Renal cortex interstitium (tissue), 11 donors: ENCODE measurements at regions not wholly inside any gene's neighbourhood (a gene's known extent, or its start where the extent isn't known, plus 50 kb on each side); places are given as distances from the start of the nearest gene placed in this dataset.

Experiments
- DNase-seq, 11 donors: peaks; one replicate each; pipeline ENCODE4 v3.0.0-alpha.2; 2013; ENCODE audit warnings: low read depth in 9 of 11, low spot score in 4 of 11; ENCODE audit errors: extremely low read depth in 1 of 11

DNA sequence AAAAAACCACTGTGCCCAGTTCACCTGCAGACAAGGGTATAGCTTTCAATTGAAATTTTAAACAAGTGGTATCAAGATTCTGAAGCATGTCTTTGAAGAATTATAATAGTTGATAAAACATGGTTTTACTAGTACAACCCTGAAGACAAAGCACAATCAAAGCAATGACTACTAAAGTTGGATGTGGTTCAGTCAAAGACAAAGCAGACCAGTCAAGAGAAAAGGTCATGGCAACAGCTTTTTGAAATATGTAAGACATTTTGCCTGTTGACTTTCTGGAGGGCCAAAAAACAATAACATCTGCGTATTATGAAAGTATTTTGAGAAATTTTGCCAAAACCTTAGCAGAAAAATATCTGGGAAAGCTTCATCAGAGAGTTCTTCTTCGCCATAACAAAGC is 1393.6 kb downstream of the SI start:
- DNase-seq, result no peak

- DNase-seq, result no peak
Measured at GRCh38 chr3:163672954-163673353, 1405.3 kb downstream of the SI start.

GRCh38 chr3:163671201-163671600 is 1407.1 kb downstream of the SI start:
- no peak for DNase-seq

- no peak for DNase-seq
Measured at GRCh38 chr3:163664466-163664865, 1413.8 kb downstream of the SI start.

GRCh38 chr3:163657088-163657487 is 1421.2 kb downstream of the SI start:
- no peak for DNase-seq

DNA sequence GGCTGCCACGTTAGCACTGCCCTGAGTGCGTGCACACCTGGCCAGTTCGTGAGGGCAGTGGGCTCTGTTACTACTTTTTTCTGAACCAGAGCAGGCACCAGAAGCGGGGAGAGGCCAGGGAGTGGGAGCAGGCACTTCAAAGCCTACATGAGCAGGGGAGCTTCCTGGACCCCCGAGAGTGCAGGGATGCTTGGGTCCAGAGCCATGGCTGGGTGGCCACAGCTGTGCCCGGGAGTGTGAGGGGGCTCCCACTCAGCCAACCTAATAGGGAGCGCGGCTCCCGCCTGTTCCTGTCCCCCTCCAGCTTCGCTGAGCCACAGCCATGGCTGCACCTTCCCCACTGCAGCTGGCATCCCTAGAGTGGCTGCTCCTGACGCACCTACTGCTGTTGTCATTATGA is 1423.3 kb downstream of the SI start:
- no peak for DNase-seq

GRCh38 chr3:163644172-163644571 is 1434.1 kb downstream of the SI start:
- no peak for DNase-seq

- DNase-seq, result no peak
Measured at GRCh38 chr3:163632722-163633121, 1445.6 kb downstream of the SI start.

DNA sequence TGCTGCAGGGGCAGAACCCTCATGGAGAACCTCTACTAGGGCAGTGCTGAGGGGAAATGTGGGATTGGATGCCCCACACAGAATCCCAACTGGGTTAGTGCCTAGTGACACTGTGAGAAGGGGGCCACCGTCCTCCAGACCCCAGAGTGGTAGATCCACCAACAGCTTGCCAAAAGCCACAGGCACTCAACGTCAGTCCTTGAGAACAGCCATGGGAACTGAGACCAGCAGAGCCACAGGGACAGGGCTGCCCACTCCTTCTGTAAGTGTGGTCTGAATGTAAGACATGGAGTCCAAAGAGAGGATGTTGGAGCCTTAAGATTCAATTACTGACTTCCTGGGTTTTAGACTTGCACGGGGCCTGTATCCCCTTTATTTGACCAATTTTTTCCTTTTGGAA is 1451.5 kb downstream of the SI start:
- no peak for DNase-seq

GRCh38 chr3:163622384-163622783 is 1455.9 kb downstream of the SI start:
- peak in 8 of 11 donors; percentile 1 to 13 (median 5) for DNase-seq

DNA sequence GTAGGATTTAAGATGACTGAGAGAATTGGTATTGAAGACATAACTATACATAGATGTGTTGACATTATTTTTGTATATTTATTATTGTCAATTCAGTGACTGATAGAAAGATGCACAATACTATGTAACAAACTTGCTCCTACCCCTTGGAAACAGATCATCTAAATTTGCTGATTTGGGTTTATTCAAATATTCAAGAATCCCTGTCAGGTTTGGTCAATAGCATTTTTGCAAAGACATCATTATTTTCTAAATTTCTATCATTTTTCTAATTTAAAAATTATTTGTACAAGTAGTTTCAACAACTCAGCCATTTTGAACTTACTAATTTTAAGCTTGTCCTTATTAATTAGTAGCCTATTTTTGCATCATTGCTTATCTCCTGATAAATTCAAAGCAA is 1463.4 kb downstream of the SI start:
- DNase-seq, result no peak

DNA sequence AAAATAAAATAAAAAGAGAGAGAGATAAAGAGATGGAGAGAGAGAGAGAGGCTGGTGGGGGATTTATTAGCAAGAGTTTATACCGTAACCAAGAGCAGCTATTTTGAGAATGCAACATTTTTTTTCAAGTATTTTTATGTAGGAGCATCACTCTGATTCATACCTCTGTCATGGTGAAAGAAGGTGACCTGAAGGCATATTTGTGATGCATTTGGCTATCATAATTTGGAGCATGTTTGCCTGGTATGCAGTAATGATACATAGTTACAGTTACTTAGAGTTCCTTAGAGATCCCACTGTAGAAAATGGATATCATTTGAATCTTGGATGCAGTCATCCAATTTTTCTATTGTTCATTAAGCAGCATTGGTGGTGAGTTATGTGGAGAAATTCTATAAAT is 1472.4 kb downstream of the SI start:
- DNase-seq, result no peak

GRCh38 chr3:163601426-163601825 is 1476.9 kb downstream of the SI start:
- DNase-seq, result no peak

- no peak for DNase-seq
Measured at GRCh38 chr3:163587342-163587741, 1491.0 kb downstream of the SI start.

- DNase-seq, result no peak
Measured at GRCh38 chr3:163582967-163583366, 1495.3 kb downstream of the SI start.

DNA sequence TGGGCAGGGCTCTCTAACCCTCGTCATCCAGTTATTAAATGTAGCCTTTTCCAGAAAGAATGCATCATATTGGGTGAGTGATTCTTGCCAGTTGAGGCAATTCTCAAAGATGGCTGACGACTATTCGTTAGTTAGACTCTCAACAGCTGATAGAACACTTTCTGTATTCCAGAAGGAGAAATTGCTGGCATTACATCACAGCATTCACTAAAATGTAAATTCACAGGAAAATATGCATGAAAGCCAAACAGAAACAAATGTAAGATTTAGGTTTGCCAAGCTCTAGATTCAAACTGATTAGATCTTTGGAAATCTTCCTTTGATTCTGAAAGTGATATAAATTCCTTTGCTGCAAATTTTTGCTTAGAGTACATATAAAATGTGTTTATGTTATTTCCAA is 1501.0 kb downstream of the SI start:
- no peak for DNase-seq

DNA sequence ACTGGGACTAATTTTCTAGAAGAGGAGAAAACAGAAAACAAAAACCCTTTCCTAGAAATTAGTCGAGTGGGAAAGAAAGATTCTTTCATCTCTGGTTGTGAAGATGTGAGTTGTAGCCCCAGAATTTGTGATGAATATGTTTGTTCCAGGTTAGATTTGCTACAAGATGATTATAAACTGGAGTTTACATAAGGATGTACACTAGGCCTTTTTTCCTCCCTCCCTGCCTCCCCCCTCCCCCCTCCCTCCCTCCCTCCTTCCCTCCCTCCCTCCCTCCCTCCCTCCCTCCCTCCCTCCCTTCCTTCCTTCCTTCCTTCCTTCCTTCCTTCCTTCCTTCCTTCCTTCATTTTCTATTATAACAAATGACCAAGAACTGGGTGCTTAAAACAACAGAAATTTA is 1502.0 kb downstream of the SI start:
- no peak for DNase-seq

DNA sequence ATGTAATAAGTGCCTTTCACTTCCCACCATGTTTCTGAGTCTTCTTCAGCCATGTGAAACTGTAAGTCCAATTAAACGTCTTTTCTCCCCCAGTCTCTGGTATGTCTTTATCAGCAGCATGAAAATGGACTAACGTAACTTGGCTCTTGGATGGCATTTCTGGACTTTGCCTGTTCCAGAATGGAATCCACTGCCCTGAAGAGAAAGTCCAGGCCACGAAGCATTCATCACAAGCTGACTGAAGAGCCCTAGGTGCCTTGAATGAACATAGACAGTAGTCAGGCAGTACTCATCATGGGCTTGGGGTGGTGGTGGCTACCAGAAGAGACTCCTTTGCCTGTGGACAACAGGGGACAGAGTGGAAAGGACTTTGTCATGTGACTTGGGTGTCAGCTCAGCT is 1505.0 kb downstream of the SI start:
- no peak for DNase-seq

DNA sequence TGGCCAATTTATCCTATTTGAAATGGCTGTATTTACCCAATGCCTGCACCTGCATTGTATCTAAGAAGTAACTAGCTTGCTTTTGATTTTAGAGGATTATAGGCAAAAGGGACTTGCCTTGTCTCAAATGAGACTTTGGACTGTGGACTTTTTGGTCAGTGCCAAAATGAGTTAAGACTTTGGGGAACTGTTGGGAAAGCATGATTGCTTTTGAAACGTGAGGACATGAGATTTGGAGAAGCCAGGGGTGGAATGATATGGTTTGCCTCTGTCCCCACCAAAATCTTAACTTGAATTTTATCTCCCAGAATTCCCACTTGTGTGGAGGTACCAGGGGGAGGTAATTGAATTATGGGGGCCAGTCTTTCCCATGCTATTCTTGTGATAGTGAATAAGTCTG is 1505.4 kb downstream of the SI start:
- no peak for DNase-seq

DNA sequence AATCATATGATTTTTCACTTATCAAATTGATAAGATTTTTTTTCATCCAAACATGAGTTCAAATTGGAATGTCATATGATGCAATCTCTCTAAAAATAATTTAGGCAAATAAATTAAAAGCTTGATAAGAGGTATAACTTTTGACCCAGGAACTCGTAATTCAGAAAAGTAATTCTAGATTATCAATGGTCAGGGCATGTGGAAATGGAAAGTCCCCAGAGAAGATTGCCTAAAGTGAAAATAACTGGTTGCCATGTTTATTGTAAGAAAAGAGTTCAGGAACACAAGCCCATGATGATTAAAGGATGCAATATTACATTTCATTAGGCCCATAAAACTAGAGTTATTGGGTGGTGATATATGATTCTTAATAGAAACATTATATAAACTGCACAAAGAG is 1514.8 kb downstream of the SI start:
- DNase-seq, result no peak

DNA sequence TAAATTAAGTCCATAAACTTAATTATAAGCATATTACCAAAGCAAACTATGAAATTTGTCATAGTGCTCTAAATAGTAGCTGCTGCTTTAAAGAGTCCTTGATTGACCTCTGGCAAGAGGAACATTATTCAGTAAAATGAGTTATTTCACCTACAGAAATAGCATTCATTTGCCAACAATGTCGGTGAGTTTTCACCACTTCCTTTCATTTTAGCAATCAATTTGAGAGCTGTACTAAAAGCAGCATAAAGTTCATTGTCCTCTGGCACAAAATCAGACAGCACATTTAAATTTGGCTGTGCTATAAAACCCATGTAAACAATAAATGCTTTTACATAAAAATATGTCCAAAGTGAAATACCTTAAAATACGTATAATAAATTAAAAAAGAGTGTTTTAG is 1515.7 kb downstream of the SI start:
- DNase-seq, result no peak

DNA sequence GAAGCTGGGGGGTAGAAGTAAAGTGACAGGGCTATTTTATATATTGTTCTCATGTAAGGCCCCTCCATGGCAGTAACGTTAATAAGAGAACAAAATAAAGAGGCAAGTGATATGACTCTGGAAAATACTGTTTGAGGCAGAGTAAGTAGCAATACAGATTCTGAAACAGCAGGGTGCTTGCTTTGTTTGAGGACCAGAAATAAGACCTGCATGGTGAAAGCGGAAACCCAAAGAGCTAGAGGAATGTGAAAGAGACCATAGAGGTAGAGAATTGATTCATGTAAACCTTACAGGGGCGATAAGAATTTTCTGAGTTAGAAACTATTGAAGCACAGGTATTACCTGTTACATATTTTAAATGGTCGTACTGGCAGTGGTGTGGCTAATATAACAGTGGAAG is 1517.1 kb downstream of the SI start:
- DNase-seq, result no peak
